ENCODE measurements at regions not wholly inside any gene's neighbourhood (a gene's known extent, or its start where the extent isn't known, plus 50 kb on each side); places are given as distances from the start of the nearest gene placed in this dataset.

GRCh38 chr2:37855283-37856041 lies 69.6 kb upstream of the RMDN2 start:
- Histone ChIP-seq H2AFZ (ENCODE audit: low read length) (no peak overlapping the region), H3K9me3 (ENCODE audit: control insufficient read depth, insufficient read depth, low read depth, low read length) (no peaks in the 10 kb centered on the region), H3K4me3 (replicated peaks in 1 of 4; ENCODE audit: control extremely low read depth in 1 of 4, insufficient read depth in 1 of 4, low read depth in 3 of 4, low read length in 4 of 4) (no peak overlapping the region), H3K4me1 (ENCODE audit: control insufficient read depth, extremely low read depth, insufficient read depth, low read length) (peaks cover 10% of the 10 kb centered on the region), H4K20me1 (ENCODE audit: control insufficient read depth, extremely low read depth, insufficient read depth, low read length) (no peaks in the 10 kb centered on the region), H3K27me3 (ENCODE audit: control insufficient read depth, insufficient read depth, low read length) (no peaks in the 10 kb centered on the region), H3K27ac (ENCODE audit: insufficient read depth, low read length) (no peak overlapping the region), H3K36me3 (ENCODE audit: control insufficient read depth, insufficient read depth, low read length) (no peaks in the 10 kb centered on the region), H3K9ac (ENCODE audit: insufficient read depth, low read length) (no peak overlapping the region), H3K79me2 (ENCODE audit: control insufficient read depth, insufficient read depth, low read length) (no peaks in the 10 kb centered on the region), H3K4me2 (ENCODE audit: extremely low read depth, insufficient read depth, low read length) (no peak overlapping the region)
- DNase-seq (ENCODE audit: low read depth in 2 of 2): peak in 1 of 2 donors; percentile 40
- TF ChIP-seq EZH2 (IDR thresholded peaks at IDR 0.05; ENCODE audit: low read length, missing control alignments) (no peak), CTCF (conservative IDR thresholded peaks at IDR 0.05 in 1 of 2, IDR thresholded peaks at IDR 0.05 in 1 of 2; ENCODE audit: low read depth in 1 of 2, low read length in 2 of 2) (no peak)

- no peak overlapping the region for H3K4me2 ChIP-seq (ENCODE audit: extremely low read depth, insufficient read depth, low read length)
- H3K27ac ChIP-seq (ENCODE audit: insufficient read depth, low read length): no peak overlapping the region
- TF ChIP-seq CTCF (conservative IDR thresholded peaks at IDR 0.05 in 1 of 2, IDR thresholded peaks at IDR 0.05 in 1 of 2; ENCODE audit: low read depth in 1 of 2, low read length in 2 of 2): no peak
- TF ChIP-seq EZH2 (IDR thresholded peaks at IDR 0.05; ENCODE audit: low read length, missing control alignments): no peak
- no peaks in the 10 kb centered on the region for H3K9me3 ChIP-seq (ENCODE audit: control insufficient read depth, insufficient read depth, low read depth, low read length)
- no peak for DNase-seq (ENCODE audit: low read depth in 2 of 2)
- H2AFZ ChIP-seq (ENCODE audit: low read length): no peak overlapping the region
- H3K27me3 ChIP-seq (ENCODE audit: control insufficient read depth, insufficient read depth, low read length): no peaks in the 10 kb centered on the region
- no peaks in the 10 kb centered on the region for H4K20me1 ChIP-seq (ENCODE audit: control insufficient read depth, extremely low read depth, insufficient read depth, low read length)
- H3K9ac ChIP-seq (ENCODE audit: insufficient read depth, low read length): no peak overlapping the region
- peaks cover 10% of the 10 kb centered on the region for H3K4me1 ChIP-seq (ENCODE audit: control insufficient read depth, extremely low read depth, insufficient read depth, low read length)
- H3K79me2 ChIP-seq (ENCODE audit: control insufficient read depth, insufficient read depth, low read length): no peaks in the 10 kb centered on the region
- H3K36me3 ChIP-seq (ENCODE audit: control insufficient read depth, insufficient read depth, low read length): no peaks in the 10 kb centered on the region
- H3K4me3 ChIP-seq (replicated peaks in 1 of 4; ENCODE audit: control extremely low read depth in 1 of 4, insufficient read depth in 1 of 4, low read depth in 3 of 4, low read length in 4 of 4): no peak overlapping the region
Measured at GRCh38 chr2:37856101-37856751, 68.9 kb upstream of the RMDN2 start.

DNA sequence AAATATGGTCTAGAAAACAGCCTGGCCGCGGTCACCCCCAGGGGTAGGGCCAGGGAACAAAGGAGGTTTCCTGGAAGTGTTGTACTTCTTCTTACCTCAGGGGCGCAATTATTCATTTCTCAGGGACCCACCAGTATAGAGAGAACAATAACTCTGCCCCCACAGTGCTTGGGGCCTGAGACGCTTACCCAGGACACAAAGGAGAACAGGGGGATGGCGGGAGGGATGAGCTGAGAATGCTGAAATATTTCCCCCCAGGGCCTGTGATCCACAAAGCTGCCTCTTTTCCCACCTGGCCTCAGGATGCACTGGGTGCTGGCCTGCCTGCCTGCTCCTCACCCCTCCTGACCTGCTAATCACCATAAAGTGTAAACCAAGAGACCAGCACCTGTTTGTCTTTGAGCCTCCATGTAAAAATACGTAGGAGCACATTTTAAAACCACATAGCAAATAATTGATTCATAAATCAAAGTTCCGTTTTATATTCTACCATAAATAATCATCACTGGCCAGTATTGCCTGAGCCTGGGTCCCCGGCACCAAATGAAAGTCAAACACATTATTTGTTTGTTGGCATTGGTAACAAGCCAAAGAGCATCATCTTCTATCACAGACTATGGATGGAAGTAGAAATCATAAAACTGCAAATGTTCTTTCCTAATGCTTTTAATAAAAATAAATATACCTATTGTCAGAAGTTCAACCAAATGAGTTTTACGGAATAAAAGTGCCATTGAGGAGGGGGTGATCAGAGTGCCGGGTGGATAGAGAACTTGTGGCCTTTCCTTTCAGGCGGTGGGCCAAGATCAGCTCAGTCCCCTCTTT lies 67.3 kb upstream of the RMDN2 start:
- Histone ChIP-seq H3K9ac (ENCODE audit: insufficient read depth, low read length) (no peak overlapping the region), H2AFZ (ENCODE audit: low read length) (no peak overlapping the region), H3K4me3 (replicated peaks in 1 of 4; ENCODE audit: control extremely low read depth in 1 of 4, insufficient read depth in 1 of 4, low read depth in 3 of 4, low read length in 4 of 4) (no peak overlapping the region), H3K79me2 (ENCODE audit: control insufficient read depth, insufficient read depth, low read length) (no peaks in the 10 kb centered on the region), H3K4me2 (ENCODE audit: extremely low read depth, insufficient read depth, low read length) (no peak overlapping the region), H4K20me1 (ENCODE audit: control insufficient read depth, extremely low read depth, insufficient read depth, low read length) (no peaks in the 10 kb centered on the region), H3K4me1 (ENCODE audit: control insufficient read depth, extremely low read depth, insufficient read depth, low read length) (peaks cover 10% of the 10 kb centered on the region), H3K27me3 (ENCODE audit: control insufficient read depth, insufficient read depth, low read length) (no peaks in the 10 kb centered on the region), H3K27ac (ENCODE audit: insufficient read depth, low read length) (no peak overlapping the region), H3K36me3 (ENCODE audit: control insufficient read depth, insufficient read depth, low read length) (no peaks in the 10 kb centered on the region), H3K9me3 (ENCODE audit: control insufficient read depth, insufficient read depth, low read depth, low read length) (no peaks in the 10 kb centered on the region)
- peak in 1 of 2 donors; percentile 17 for DNase-seq (ENCODE audit: low read depth in 2 of 2)
- TF ChIP-seq CTCF (conservative IDR thresholded peaks at IDR 0.05 in 1 of 2, IDR thresholded peaks at IDR 0.05 in 1 of 2; ENCODE audit: low read depth in 1 of 2, low read length in 2 of 2): no peak
- no peak for TF ChIP-seq EZH2 (IDR thresholded peaks at IDR 0.05; ENCODE audit: low read length, missing control alignments)
